ENCODE measurements at regions not wholly inside any gene's neighbourhood (a gene's known extent, or its start where the extent isn't known, plus 50 kb on each side); places are given as distances from the start of the nearest gene placed in this dataset.

DNA sequence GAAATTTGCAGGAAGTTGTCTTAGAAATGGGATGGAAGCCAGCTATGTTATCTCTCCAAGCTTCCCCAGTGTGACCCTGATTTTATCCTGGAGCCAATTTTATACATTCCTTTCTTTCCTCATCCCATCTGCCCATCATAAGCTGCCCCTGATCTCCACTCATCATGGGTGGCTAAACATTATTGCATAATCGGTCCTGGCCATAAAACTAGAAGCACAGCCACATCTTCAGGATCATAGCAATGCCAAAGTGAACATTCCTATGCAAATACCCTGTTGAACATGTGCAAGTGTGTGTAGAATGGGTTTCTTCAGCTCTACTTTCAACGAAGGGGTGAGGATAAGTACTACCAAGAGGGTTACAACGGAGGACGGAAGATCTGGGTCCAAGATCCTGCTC, 50.6 kb upstream of the COG2 start:
- no peaks in the 10 kb centered on the region for H3K4me1 ChIP-seq (ENCODE audit: control insufficient read depth, insufficient read depth, low read length)

DNA sequence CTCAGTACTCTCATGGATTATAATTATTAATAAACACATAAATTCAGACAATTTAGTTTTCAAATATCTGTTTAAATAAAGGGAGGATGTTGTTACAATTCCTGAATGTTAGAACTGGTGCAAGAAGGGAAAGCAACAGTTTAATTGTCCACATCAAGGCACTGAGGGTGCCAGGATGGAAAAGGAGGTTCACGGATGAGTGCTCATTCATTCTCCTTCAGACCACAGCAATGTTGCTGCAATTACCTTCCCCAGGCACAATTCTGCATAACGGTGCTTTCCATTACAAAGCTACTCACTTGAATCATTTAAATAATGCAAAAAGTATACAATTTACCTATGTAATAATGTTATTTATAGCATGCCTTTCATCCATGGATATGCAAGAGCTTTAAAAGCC, 52.3 kb upstream of the COG2 start:
- no peaks in the 10 kb centered on the region for H3K4me1 ChIP-seq (ENCODE audit: control insufficient read depth, insufficient read depth, low read length)
- no peaks in the 10 kb centered on the region for H3K36me3 ChIP-seq (ENCODE audit: control insufficient read depth, insufficient read depth, low read length, severe bottlenecking)
- no peak overlapping the region for H3K4me3 ChIP-seq (ENCODE audit: low read length)
- no peak overlapping the region for H3K9ac ChIP-seq (ENCODE audit: low read length)
- H3K27me3 ChIP-seq (replicated peaks; ENCODE audit: control insufficient read depth, insufficient read depth, low read length), result peaks cover 9% of the 10 kb centered on the region
- no peak for DNase-seq (ENCODE audit: low read depth)
- H3K9me3 ChIP-seq (ENCODE audit: control insufficient read depth, low read length), result peaks cover 5% of the 10 kb centered on the region

More for the DNA sequence above, 50.6 kb upstream of the COG2 start:
- Histone ChIP-seq H3K4me3 (ENCODE audit: low read length) (no peak overlapping the region), H3K27me3 (replicated peaks; ENCODE audit: control insufficient read depth, insufficient read depth, low read length) (peaks cover 9% of the 10 kb centered on the region), H3K9me3 (ENCODE audit: control insufficient read depth, low read length) (no peaks in the 10 kb centered on the region), H3K36me3 (ENCODE audit: control insufficient read depth, insufficient read depth, low read length, severe bottlenecking) (no peaks in the 10 kb centered on the region), H3K9ac (ENCODE audit: low read length) (no peak overlapping the region)
- DNase-seq (ENCODE audit: low read depth), result no peak

DNA sequence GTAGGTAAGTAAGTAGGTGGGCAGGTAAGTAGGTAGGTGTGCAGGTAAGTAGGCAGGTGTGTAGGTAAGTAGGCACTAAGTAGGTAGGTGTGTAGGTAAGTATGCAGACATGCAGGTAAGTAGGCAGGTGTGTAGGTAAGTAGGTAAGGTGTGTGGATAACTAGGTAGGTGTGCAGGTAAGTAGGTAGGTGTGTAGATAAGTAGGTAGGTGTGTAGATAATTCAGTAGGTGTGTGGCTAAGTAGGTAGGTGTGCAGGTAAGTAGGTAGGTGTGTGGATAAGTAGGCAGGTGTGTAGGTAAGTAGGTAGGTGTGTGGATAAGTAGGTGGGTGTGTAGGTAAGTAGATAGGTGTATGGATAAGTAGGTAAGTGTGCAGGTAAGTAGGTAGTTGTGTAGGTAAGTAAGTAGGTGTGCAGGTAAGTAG, 53.9 kb upstream of the COG2 start:
- Histone ChIP-seq H3K36me3 (ENCODE audit: control insufficient read depth, insufficient read depth, low read length, severe bottlenecking) (no peaks in the 10 kb centered on the region), H3K4me3 (ENCODE audit: low read length) (no peak overlapping the region), H3K9ac (ENCODE audit: low read length) (no peak overlapping the region), H3K4me1 (ENCODE audit: control insufficient read depth, insufficient read depth, low read length) (no peaks in the 10 kb centered on the region), H3K9me3 (ENCODE audit: control insufficient read depth, low read length) (peaks cover 5% of the 10 kb centered on the region), H3K27me3 (replicated peaks; ENCODE audit: control insufficient read depth, insufficient read depth, low read length) (peaks cover 9% of the 10 kb centered on the region)
- no peak for DNase-seq (ENCODE audit: low read depth)

DNA sequence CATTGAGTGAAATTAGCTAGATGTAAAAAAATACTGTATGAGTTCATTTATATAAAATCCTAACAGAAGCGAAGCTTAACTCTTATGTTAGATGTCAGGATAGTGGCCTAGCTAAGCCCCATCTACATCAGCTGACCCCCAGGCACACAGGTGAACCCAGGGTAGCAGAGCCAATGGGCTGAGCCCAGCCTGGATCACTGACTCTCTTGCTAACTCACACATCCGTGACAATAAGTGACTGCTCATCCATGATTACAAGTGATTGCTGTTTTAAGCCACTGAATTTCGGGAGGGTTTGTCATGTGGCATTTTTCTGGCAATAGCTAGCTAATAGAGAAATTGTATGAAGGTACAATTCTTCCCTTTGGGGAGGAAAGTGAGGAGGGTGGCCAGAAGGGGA, 55.2 kb upstream of the COG2 start:
- Histone ChIP-seq H3K4me1 (ENCODE audit: control insufficient read depth, insufficient read depth, low read length) (no peaks in the 10 kb centered on the region), H3K27me3 (replicated peaks; ENCODE audit: control insufficient read depth, insufficient read depth, low read length) (peaks cover 5% of the 10 kb centered on the region), H3K9ac (ENCODE audit: low read length) (no peak overlapping the region), H3K36me3 (ENCODE audit: control insufficient read depth, insufficient read depth, low read length, severe bottlenecking) (no peaks in the 10 kb centered on the region), H3K4me3 (ENCODE audit: low read length) (no peak overlapping the region), H3K9me3 (ENCODE audit: control insufficient read depth, low read length) (peaks cover 5% of the 10 kb centered on the region)
- no peak for DNase-seq (ENCODE audit: low read depth)

DNA sequence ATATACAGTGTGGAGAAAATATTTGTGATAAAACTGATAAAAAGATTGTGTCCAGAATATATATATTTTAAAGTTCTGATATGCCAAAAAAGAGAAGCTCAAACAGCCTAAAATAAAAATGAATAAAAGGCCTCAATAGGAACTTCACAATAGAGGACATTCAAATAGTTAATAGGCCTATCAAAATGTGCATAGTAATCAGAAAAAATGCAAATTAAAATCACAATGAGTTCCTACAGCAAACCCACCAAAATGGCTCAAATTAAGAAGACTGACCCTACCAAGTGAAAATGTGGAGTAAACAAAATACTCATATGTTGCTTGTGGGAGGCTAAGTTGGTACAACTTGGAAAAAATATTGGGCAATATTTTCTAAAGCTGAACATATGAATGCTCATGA, 57.6 kb upstream of the COG2 start:
- H3K9ac ChIP-seq (ENCODE audit: low read length), result no peak overlapping the region
- H3K27me3 ChIP-seq (replicated peaks; ENCODE audit: control insufficient read depth, insufficient read depth, low read length), result peaks cover 5% of the 10 kb centered on the region
- H3K9me3 ChIP-seq (ENCODE audit: control insufficient read depth, low read length), result peaks cover 14% of the 10 kb centered on the region
- no peak overlapping the region for H3K4me3 ChIP-seq (ENCODE audit: low read length)
- no peaks in the 10 kb centered on the region for H3K36me3 ChIP-seq (ENCODE audit: control insufficient read depth, insufficient read depth, low read length, severe bottlenecking)
- H3K4me1 ChIP-seq (ENCODE audit: control insufficient read depth, insufficient read depth, low read length), result no peaks in the 10 kb centered on the region
- no peak for DNase-seq (ENCODE audit: low read depth)

DNA sequence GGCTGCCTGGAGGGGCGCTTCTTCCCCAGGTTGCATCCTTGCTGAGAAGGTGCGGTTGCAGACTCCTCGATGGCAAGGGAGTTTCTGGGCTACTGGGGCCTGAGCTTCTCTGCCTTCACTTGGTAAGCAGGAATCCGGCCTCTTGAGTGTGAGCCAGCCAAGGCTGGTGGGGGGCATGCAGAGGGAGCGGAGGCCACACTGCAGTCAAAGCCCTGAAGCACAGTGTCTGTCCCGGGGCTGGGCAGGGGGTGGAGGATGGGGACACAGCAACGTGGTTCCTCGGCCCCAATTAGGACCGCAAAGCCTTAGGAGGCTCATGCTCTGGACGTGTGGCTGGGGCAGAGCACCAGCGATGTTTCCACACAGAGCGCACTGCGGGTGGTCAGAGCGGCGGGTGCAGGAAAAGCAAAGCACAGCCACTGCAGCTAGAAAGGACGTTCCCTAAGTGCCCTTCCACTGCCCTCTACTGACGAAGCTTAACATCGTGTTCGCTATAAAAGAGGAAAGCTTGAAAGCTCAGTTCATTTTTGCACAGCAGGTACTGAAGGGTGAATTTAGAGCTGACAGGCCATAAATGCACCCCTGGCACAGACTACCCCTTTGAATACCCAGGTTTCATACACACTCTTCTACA, 60.7 kb upstream of the COG2 start:
- Histone ChIP-seq H3K9me3 (ENCODE audit: control insufficient read depth, low read length) (peaks cover 14% of the 10 kb centered on the region), H3K4me1 (ENCODE audit: control insufficient read depth, insufficient read depth, low read length) (no peaks in the 10 kb centered on the region), H3K9ac (ENCODE audit: low read length) (no peak overlapping the region), H3K36me3 (ENCODE audit: control insufficient read depth, insufficient read depth, low read length, severe bottlenecking) (no peaks in the 10 kb centered on the region), H3K4me3 (ENCODE audit: low read length) (no peak overlapping the region), H3K27me3 (replicated peaks; ENCODE audit: control insufficient read depth, insufficient read depth, low read length) (peaks cover 5% of the 10 kb centered on the region)
- no peak for DNase-seq (ENCODE audit: low read depth)

DNA sequence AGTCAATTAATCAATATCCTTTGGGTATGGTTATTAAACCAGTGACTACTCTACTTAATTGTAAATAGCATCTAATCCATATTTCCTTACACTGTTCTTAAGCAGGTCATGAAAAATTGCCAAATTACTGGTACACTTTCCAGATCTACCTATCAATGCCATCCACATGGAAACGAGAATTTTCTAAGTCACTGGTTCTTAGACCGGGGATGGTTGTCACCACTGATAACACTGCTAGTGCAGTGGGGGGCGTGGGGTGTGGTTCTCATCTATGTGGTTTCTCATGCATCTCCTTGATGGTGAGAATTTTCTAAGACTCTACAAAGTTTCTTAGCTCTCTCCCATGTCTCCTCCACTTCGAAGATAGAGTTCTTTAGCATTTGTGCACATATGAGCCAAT, 63.7 kb upstream of the COG2 start:
- no peak for DNase-seq (ENCODE audit: low read depth)
- peaks cover 10% of the 10 kb centered on the region for H3K27me3 ChIP-seq (replicated peaks; ENCODE audit: control insufficient read depth, insufficient read depth, low read length)
- H3K9me3 ChIP-seq (ENCODE audit: control insufficient read depth, low read length), result peaks cover 9% of the 10 kb centered on the region
- no peak overlapping the region for H3K4me3 ChIP-seq (ENCODE audit: low read length)
- H3K9ac ChIP-seq (ENCODE audit: low read length), result no peak overlapping the region
- no peaks in the 10 kb centered on the region for H3K36me3 ChIP-seq (ENCODE audit: control insufficient read depth, insufficient read depth, low read length, severe bottlenecking)
- H3K4me1 ChIP-seq (ENCODE audit: control insufficient read depth, insufficient read depth, low read length), result no peaks in the 10 kb centered on the region

DNA sequence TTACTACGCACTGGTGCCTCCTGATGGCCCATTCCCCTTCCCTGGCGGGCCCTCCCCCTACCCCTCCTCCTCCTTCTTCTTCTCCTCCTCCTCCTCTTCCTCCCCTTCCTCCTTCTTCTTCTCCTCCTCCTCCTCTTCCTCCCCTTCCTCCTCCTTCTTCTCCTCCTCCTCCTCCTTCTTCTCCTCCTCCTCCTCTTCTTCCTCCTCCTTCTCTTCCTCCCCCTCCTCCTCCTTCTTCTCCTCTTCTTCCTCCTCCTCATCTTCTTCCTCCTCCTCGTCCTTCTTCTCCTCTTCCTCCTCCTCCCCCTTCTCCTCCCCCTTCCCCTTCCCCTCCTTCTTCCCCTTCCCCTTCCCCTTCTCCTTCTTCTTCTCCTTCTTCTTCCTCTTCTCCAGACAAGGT, 64.7 kb upstream of the COG2 start:
- Histone ChIP-seq H3K9ac (ENCODE audit: low read length) (no peak overlapping the region), H3K9me3 (ENCODE audit: control insufficient read depth, low read length) (peaks cover 9% of the 10 kb centered on the region), H3K4me3 (ENCODE audit: low read length) (no peak overlapping the region), H3K27me3 (replicated peaks; ENCODE audit: control insufficient read depth, insufficient read depth, low read length) (peaks cover 5% of the 10 kb centered on the region), H3K4me1 (ENCODE audit: control insufficient read depth, insufficient read depth, low read length) (no peaks in the 10 kb centered on the region), H3K36me3 (ENCODE audit: control insufficient read depth, insufficient read depth, low read length, severe bottlenecking) (no peaks in the 10 kb centered on the region)
- no peak for DNase-seq (ENCODE audit: low read depth)

DNA sequence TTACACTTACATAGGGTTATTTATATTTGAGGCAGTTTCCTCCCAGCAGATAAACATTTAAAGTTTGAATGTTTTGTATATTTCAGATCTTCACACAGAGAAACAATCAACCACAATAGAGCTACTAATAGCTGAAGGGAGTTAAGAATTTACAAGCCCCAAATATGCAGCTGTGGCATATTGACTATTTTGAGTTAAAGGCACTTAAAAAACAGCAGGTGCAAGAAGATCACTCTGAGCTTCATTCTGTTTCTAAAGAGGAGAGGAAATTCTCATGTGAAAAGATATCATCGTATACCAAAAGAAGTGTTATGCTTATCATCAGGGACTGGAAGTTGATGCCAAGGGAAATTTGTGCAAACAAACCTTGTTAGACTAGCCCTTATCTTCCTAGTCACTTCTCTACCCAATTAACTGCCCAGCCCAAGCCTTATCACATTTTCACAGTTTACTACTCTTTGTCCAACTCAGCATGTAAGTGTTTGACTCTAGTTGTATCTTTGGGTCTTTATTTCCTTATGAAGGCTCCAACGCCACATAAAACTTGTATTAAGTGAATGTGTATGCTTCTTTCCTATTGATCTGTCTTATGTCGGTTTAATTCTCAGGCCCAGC, 66.3 kb upstream of the COG2 start:
- no peak for DNase-seq (ENCODE audit: low read depth)
- Histone ChIP-seq H3K9me3 (ENCODE audit: control insufficient read depth, low read length) (no peaks in the 10 kb centered on the region), H3K27me3 (replicated peaks; ENCODE audit: control insufficient read depth, insufficient read depth, low read length) (peaks cover 5% of the 10 kb centered on the region), H3K4me1 (ENCODE audit: control insufficient read depth, insufficient read depth, low read length) (no peaks in the 10 kb centered on the region), H3K36me3 (ENCODE audit: control insufficient read depth, insufficient read depth, low read length, severe bottlenecking) (no peaks in the 10 kb centered on the region), H3K4me3 (ENCODE audit: low read length) (no peak overlapping the region), H3K9ac (ENCODE audit: low read length) (no peak overlapping the region)

DNA sequence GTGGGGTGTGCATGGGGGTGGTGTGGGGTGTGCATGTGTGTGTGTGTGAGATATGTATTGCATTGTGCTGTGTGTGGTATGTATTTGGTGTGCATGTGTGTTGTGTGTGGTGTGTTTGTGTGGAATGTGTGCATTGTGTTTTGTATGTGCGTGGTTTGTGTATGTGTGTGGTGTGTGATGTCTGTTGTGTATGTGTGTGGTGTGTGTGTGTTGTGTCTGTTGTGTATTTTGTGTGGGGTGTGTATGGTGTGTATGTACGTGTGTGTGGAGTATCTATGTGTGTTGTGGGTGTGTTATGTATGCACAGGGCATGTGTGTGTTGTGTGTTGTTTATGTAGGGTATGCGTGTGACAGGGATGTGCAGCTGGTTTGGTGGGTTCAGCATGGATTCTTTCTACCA, 67.8 kb upstream of the COG2 start:
- no peaks in the 10 kb centered on the region for H3K4me1 ChIP-seq (ENCODE audit: control insufficient read depth, insufficient read depth, low read length)
- no peak overlapping the region for H3K9ac ChIP-seq (ENCODE audit: low read length)
- no peaks in the 10 kb centered on the region for H3K36me3 ChIP-seq (ENCODE audit: control insufficient read depth, insufficient read depth, low read length, severe bottlenecking)
- no peaks in the 10 kb centered on the region for H3K9me3 ChIP-seq (ENCODE audit: control insufficient read depth, low read length)
- H3K27me3 ChIP-seq (replicated peaks; ENCODE audit: control insufficient read depth, insufficient read depth, low read length), result peaks cover 5% of the 10 kb centered on the region
- no peak overlapping the region for H3K4me3 ChIP-seq (ENCODE audit: low read length)
- DNase-seq (ENCODE audit: low read depth), result no peak

DNA sequence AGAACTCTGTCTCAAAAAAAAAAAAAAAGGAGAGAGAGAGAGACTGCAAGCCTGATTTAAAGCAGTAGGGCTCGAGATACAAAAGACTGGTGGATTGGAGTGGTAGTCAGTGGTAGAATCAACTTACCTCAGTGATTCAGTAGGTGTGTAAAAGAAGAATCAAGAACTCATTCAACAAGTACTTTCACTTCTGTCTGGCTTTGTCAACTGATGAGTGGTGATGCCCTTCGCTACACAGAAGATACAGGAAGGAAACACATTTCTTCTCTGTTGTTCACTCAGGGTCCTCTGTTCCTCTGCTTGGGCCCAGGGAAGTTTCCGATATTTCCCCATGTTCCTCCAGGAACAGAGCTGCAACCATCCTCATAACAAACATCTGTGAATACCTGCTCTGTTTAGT, 68.6 kb upstream of the COG2 start:
- Histone ChIP-seq H3K4me3 (ENCODE audit: low read length) (no peak overlapping the region), H3K27me3 (replicated peaks; ENCODE audit: control insufficient read depth, insufficient read depth, low read length) (peaks cover 5% of the 10 kb centered on the region), H3K9ac (ENCODE audit: low read length) (no peak overlapping the region), H3K36me3 (ENCODE audit: control insufficient read depth, insufficient read depth, low read length, severe bottlenecking) (no peaks in the 10 kb centered on the region), H3K4me1 (ENCODE audit: control insufficient read depth, insufficient read depth, low read length) (no peaks in the 10 kb centered on the region), H3K9me3 (ENCODE audit: control insufficient read depth, low read length) (no peaks in the 10 kb centered on the region)
- DNase-seq (ENCODE audit: low read depth), result no peak
